ENCODE measurements at regions not wholly inside any gene's neighbourhood (a gene's known extent, or its start where the extent isn't known, plus 50 kb on each side); places are given as distances from the start of the nearest gene placed in this dataset.

DNA sequence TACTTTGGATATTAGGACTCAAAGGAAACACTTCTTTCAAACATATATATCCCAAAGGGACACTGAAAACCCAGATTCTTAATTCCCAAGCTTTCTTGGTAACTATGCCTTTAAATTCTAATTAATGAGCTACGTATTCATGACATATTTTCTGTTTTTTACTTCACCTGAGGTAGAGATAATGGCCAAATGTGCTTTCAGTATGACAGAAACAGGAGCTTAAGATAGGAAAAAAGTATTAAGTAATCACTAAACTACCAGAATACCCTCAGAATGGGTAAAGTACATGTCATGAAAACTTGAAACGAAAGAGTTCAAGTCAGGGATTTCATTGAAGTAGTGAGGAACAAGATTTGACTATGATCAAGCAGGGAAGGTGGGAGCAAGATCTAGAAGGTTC is 478.5 kb downstream of the AGTPBP1 start:
- no peak for DNase-seq

DNA sequence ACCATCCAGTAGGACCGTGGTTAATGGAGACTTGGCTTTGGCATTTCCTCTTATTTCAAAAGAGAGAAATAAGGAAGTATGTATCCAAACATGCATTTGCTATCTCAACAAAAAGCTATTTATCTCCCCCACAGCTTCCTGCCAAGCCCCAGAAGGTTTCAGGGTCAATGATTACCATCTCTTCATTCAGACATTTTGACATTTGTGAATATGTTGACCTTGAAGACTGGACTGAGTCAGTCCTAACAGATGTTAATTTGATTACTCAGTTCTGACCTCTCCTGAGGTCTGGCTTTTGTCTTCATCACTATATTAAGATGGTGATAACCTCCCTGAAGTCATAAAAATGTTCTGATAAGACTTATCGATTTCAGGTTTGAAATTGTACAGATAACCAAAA is 479.4 kb downstream of the AGTPBP1 start:
- DNase-seq, result no peak

DNA sequence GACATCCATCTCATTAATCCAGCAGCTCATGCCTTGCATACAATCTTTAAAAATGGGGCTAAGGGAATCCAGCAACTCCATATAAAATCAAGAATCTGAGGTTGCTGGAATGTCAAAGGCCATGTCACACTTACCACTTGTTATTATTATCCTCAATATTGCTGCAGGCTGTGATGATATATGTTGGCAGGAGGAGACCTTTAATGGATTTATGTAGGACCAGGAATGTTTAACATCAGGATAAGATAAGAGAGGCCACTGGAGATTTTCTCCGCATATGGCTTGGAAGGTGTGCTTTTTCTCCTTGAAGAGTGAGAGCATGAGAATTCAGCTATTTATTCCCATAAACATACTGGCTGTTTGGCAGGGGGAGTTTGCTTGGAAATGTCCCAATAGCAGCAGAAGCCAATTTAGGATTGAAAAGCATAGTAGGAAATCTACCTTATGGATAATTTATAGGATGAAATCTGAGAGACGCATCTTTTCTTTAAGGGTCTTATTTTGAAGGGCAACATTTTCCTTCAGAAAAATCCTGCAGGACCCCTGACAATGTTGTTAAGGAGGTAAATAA is 481.4 kb downstream of the AGTPBP1 start:
- DNase-seq, result no peak

DNA sequence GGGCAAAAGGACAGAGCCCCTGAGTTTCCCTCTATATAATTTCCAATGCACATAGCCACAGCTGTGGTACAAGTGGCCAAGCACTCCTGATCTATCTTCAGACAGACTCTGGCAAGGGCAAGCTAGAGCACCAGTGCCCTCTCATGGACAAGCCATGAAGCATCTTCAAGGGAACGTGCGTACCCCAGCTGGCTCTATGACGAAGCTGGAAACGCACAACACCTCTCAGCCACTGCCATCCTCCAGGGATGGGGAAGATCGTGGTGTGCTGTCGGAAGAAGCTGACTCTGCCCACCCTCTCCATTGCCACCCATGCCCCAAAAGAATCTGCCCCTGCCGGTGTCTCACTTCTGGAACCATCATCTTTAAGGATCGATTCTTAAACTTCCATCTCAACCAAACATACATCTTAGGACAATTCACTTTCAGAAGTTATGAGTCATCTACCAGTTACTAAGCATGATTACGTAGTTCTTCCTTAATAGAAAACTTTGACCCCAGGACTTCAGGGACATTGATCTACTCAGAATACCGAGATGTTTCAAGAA is 482.9 kb downstream of the AGTPBP1 start:
- peak in 56 of 58 donors; percentile 16 to 89 (median 64) for DNase-seq

DNA sequence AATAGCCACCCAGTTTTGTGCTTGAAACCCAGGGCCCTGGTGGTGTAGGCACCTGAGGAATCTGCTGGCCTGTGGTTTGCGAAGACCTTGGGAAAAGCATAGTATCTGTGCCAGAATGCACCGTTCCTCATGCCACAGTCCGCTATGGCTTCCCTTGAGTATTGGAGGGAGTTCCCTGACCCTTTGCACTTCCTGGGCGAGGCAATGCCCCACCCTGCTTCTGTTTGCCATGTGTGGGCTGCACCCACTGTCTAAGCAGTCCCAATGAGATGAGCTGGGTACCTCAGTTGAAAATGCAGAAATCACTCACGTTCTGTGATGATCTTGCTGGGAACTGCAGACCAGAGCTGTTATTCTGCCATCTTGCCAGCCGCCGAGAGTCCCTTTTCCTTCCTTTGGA is 483.5 kb downstream of the AGTPBP1 start:
- DNase-seq, result peak in 1 of 58 donors; percentile 16

DNA sequence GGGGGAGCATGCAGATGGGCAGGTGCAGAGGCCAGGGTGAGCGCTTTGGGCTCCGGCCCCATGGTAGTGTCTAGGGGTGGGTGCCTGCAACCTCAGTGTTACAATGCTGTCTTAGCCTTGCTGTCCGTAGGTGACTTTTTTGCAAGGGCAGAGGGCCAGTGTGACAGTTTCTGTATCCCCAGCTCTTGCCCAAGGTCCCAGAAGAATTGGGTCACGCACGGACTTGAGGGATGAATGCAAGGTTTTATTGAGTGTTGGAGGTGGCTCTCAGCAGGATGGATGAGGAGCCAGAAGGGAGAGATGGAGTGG is 492.5 kb downstream of the AGTPBP1 start:
- DNase-seq, result no peak

DNA sequence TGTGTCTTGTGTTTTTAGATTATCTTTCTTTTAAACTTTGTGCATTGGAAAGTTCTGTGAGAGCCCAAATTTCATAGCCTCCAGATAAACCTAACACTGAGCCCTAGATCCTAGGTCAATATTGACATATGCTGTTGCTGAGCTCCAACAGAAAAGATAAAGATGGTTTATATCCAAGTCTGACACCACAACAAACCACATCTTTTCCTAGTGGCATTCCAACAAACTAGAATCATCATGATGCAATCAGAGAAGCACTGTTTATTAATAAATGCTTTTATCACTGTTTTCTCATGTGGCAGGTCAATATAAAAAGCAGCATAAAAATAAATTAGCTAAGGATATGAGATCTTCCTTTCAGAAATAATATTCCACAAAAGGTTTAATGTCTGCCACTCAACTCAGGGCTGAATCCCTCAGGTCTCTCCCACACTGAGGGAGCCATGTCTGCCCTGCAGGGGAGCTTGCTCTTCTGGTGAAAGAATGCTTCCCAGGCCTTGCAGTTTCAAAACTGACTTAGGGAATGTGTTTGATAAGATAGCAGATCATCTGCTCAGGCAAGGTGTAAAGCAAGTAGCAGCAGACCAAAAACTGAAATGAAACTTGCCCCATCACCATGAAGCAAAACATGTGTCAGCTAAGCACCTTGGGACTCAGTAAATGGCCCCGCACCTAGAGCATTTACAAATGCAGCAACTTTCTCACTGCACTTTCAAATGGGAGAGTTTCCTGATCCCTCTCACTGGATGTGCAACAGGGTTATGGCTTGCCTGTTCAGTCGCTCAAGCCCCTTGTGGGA is 493.0 kb downstream of the AGTPBP1 start:
- no peak for DNase-seq

DNA sequence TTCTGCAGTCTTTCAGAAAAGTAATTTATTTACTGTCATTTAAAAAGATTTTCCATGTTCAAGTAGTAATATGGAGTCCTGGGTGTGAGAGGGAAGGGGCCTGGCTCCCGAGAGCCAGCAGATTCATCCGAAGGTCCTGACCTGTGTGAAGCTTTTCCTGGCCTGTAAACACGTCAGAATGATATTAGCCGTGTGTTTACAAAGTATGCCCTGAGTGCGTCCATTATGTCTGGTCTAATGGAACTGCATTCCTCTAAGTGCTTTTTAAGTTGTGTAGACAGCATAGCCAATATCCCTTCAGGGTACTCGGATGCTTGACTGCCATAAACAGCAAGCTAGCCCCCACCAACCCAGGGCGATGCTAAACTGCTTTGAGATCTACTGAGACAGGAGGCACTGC is 495.2 kb downstream of the AGTPBP1 start:
- DNase-seq, result no peak

DNA sequence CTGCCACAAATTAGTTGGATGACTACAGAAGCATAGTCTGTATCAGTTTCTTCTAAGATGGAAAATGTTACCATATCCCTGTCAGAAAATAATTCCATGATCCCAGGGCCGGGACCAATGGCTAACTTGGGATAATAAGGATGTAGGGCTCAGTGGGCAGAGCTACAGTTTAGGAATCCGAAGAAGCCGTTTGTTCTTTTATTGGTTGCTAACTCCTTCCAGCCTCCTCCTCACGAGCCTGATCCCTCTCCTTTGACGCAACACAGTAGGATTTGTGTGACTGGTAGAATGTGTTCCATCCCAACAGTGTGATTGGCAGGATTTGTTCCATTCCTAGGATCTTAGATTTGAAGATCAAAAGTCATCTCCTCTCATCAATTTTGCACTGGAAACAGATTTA is 496.9 kb downstream of the AGTPBP1 start:
- no peak for DNase-seq

DNA sequence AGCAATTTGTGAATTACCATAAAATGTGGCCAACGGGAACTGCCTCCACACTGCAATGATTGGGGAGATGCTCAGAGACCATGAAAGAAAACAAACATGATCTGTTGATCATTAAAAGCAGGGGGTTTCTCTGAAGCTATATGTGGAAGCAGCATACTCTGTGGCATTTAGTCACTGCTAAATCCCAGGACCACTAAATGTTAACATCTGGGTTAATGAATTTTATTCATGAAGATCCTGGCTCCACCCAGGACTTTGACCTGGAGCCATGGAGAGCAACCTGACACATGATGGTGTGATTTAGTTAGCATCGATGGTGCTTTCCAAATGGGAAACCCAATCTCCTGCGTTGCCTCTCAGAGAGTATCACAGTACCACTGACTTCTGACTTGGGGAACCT is 497.8 kb downstream of the AGTPBP1 start:
- DNase-seq, result no peak

DNA sequence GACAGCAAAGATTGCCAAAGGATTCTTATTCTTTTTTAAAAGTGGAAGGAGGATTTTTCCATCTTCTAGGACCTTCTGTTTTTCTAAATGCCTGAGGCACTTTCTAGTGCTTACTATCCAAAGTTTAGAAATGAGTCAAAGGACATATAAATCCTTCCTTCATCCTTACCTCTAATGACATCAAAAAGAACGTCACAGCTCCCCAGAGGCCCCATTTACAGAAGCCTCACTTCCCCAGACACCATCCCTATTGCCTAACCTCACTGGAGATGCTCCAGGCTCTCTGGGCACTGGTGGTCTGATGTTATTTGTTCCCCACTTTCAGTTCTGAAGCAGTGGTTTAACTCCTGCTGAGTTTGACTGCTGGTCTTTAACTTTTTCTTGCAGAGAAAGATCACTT is 504.3 kb downstream of the AGTPBP1 start:
- DNase-seq, result no peak

DNA sequence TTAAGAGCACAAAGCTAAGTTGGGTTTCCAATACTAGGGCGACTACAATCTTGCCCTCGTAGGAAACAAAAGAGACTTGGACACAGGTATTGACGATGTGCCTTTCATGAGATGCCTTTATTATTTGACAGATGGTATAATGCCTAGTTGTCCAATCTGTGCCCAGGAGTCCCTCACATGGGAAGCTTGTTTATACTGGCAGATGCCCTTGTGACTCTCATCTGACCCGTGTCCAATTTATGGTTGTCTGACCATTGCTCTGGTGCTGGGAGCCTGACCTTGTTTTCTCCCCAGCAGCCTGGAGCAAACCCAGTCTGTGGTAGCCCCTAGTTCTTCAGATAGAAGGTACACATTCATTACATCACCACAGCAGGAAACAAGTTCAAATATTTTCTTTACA is 511.7 kb downstream of the AGTPBP1 start:
- no peak for DNase-seq

DNA sequence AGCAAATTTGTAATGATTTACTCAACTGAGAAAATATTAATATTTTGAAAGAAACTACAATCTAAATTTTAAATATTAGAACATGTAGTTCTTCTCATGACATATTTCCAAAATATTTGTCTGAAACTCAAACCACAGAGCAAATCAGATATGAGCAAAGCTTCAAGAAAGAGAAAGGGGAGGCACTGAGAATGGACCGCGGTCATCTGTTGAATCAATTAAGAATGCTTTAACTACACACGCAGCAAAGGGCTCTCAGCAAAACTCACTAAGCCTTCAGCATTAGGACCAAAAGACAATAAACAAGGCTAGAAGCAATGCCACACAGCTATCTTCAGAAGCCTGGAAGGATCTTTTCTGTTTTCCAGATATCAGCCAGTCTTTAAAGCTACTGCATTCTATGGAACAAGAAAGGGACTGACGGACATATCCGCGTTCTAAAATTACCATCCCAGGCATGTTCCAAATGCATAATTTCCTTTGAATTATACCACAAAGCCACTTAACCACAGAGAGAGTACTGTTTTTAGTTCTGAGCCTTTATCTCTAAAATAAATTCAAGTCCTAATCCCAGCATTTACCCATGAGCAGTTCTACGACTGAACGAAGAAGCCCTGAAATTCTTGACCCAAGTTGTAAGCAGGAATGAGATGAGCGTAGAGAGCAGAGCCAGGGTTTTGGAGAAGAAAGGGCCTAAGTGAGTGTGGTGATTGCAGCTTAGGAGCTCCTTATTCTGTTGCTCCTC is 513.5 kb downstream of the AGTPBP1 start:
- DNase-seq, result no peak

DNA sequence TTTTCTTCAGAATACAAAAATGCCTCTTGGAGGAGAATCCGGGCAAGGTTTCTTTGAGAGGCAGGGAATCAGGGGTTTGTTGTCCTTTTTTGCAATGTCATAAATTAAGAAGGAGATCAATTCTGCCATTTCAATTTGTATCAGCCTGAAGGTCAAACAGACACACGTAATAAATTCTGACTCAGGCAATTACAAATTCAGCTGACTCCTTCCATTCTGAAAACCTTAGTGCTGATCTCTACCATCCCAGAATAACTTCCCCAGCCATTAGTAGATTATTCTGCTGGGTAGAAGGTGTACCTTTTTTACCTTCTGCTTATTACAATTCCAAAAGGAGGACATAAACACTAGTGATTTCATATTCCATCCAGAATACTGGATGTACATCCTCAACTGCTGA is 516.6 kb downstream of the AGTPBP1 start:
- no peak for DNase-seq

DNA sequence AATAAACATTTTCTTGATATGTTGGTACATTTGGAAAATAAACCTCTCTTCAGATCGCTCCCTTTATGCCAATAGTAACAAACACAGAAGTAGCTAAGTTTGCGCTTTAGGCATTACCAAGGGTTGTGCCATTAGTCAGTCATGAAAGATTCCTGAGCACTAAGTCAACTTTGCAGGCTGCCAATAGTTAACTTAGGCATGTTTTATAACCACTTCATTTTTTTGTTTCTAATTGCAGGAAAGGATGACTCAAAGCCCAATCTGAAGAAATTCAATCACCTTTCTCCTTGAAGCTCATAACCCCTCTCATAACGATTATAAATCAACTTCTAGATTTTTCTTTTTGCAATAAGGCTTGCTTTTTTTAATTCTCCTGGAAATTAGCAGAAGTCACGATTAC is 517.0 kb downstream of the AGTPBP1 start:
- no peak for DNase-seq

DNA sequence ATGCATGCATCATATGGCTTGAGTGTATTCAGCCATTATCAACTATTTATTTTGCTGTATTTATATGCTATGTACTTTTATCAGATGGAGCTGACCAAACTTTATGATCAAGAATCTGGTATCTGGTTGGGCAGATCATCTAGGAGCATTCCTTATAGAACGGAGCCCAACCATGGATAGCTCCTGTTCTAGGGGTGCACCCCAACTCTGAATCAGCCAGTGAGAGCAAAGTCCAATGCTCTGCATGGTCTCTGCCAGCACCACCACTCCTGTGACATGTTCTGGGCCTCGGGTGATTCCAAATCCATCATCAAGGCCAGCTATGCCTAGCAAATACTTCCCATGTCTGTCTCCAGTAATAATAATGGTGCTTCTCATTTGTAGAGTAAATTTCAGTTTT is 517.5 kb downstream of the AGTPBP1 start:
- DNase-seq, result no peak

DNA sequence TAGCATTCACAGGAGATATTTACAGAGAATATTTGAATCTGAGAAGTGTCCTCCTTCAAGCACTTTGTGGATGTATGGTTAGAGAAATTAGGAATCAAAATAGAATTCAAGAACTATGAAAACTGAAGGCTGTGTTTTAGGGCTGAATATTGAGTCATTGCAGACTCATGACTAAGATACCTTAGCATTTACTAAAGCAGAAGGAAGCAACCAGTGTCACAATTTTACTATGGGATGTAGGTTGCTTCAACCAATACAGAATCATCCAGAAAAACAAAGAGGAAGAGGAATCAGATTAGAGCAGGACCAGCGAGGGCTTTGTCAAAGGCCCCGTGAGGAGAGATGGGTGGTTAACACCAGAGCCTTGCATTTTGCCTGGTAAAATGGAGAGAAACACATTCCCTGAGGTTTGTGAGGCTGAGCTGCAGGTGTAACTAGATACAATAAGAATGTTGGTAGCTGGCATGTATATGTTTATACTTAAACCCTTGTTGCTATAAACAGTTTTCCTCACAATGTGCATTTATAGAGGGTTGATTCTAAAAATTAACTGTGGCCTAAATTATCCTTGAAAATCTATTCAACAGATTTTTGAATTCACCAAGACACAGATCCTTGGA is 518.1 kb downstream of the AGTPBP1 start:
- DNase-seq, result no peak

DNA sequence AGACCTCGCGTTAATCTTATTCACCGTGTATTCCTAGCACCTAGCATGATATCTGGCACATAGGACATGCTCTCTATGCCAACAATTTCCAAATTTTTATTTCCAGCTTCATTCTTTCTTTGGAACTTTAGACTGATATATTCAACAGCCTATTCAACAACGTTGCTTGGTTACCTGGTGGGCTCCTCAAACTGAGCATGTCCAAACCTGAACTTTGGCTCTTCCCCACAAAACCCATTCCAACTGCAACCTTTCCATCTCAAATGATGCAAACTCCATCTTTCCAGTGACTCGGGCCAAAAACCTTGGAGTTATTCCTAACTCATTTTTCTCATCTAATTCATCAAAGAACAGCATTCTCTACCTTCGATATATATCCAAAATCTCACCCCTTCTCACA is 525.2 kb downstream of the AGTPBP1 start:
- DNase-seq, result no peak

DNA sequence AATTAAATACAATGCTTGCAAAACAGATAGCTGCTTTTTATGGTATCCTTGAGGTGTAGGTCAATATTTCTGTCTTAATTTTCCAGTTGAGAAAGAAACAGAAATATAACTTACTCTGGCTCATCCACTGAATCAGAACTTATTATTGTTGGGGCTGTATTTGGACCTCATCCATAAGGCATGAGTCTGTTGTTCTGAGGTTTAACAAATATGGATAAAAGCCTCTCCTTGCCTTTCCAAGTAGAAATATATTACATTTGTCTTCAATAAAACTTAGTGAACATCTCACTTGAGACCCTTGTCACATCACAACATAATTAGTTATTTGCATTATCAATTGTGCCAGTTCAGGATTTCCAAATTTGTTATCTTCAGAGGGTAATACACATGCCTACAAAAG is 525.8 kb downstream of the AGTPBP1 start:
- no peak for DNase-seq

DNA sequence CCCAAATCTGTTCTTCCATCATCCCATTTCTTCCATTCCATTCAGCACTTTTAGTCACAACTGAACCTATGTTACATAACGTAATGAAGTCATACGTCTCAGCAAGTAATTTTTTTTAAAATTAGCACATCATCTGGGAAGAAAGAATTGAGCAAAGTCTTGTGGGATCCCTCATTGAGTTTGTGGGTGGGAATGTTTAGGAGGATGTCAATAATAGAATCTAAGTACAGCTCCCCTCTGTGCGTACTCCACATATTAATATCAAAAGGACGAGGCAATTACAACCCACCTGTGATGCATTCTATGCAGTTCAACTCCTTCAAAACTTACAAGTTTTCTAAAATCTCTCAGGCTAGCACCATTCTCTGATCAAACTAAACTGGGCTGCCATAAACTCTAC is 526.3 kb downstream of the AGTPBP1 start:
- no peak for DNase-seq

DNA sequence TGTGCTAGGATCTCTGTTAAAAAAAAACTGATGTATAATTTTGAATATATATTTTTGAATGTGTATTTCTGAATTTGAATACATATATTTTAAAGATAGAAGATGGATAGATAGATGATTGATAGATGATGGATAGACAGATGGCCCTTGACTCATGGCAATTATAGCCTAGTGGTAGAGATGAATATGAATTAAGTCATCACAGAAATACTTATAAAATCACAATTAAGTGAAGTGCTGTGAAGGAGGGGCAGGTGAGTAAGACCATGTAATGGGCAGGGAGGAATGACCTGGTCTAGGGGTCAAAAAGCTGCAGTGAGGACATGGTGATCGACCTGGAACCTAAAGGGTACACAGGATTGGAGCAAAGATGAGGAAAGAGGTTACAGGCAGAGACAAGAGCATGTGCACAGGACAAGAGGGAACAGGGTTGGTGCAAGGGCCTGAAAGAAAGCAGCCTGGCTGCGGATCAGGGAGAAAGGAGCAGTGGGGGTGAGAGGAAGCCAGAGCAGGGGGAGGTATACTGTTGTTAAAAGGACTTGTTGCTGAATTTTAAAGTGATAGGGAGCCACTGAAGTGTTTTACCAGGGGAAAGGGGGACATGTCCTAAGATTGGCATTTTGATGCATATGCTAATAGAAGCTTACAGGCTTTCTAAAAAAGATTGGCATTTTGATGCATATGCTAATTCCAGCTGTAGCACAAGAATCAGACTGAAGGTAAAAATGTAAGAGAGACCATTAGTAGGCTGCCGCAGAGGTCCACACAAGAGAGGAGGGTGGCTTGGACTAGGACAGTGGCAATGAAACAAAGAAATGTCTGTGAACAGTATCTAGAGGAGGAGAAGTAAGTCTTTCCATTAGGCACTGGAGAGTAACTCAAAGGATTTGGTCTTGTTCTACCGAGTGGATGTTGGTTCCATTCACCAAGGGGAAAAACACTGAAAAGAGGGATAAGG is 527.8 kb downstream of the AGTPBP1 start:
- DNase-seq, result no peak
